Testis (tissue), 2 donors: ENCODE measurements at regions not wholly inside any gene's neighbourhood (a gene's known extent, or its start where the extent isn't known, plus 50 kb on each side); places are given as distances from the start of the nearest gene placed in this dataset.

Experiments used
- DNase-seq: peaks from one replicate; pipeline ENCODE4 v3.0.0-alpha.2; 2019
- H3K27ac ChIP-seq, 2 donors: fragments of 200-600 bp; sonication (generic); one replicate each; pipeline ENCODE4 v1.5.1; 2019
- H3K27me3 ChIP-seq: fragments of 200-600 bp; sonication (generic); one replicate; pipeline ENCODE4 v1.5.1; 2019
- H3K36me3 ChIP-seq: fragments of 200-600 bp; sonication (generic); one replicate; pipeline ENCODE4 v1.5.1; 2017; ENCODE audit warnings: low read depth; ENCODE audit errors: missing control alignments
- H3K4me1 ChIP-seq: fragments of 200-600 bp; sonication (generic); one replicate; pipeline ENCODE4 v1.5.1; 2019
- H3K4me3 ChIP-seq, 2 donors: fragments of 200-600 bp; sonication (generic); one replicate each; pipeline ENCODE4 v1.5.1; 2017 to 2019
- H3K9me3 ChIP-seq: fragments of 200-600 bp; sonication (generic); one replicate; pipeline ENCODE4 v1.5.1; 2017
- POLR2A ChIP-seq: fragments of 450-650 bp; IDR thresholded peaks from one replicate; pipeline ENCODE4 v1.6.1; 2017; ENCODE audit warnings: antibody characterized with exemption, mild to moderate bottlenecking, moderate library complexity
- WGBS, 2 donors: methylation state at CpG; one replicate each; pipeline ENCODE4 v1.1.5; 2018; 5-methylcytosine and 5-hydroxymethylcytosine counted together
- intact Hi-C: fragments of 100-400 bp; cut with DNase I; formaldehyde crosslinking; loops from one replicate; pipeline ENCODE4 v1.15.1; 2023; ENCODE audit warnings: low total_unique reads
- TF ChIP-seq, protein P1 (sequence below), 3 experiments: fragments of 450-650 bp in 2 of 3; fragments of 200-600 bp in 1 of 3; sonication (generic) in 1 of 3; IDR thresholded peaks; one replicate each; pipeline ENCODE4 v1.5.1; 2016 to 2019; ENCODE audit warnings: antibody characterized with exemption in 3 of 3, mild to moderate bottlenecking in 2 of 3, moderate library complexity in 1 of 3

DNA sequence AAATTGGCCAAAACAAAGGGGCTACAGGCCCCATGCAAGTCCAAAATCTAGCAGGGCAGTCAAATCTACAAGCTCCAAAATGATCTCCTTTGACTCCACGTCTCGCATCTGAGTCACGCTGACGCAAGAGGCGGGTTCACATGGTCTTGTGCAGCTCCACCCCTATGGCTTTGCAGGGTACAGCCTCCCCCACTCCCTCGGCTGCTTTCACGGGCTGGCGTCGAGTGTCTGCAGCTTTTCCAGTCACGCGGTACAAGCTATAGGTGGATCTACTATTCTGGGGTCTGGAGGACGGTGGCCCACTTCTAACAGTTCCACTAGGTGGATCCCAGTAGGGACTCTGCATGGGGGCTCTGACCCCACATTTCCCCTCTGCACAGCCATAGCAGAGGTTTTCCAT lies 99.2 kb upstream of the KCNIP4 start:
- no peaks in the 10 kb centered on the region for H3K4me1 ChIP-seq
- H3K9me3 ChIP-seq = no peaks in the 10 kb centered on the region
- 88 to 94% methylated on average over 6 to 12 of the region's 12 CpGs for WGBS, 2 donors
- no peaks in the 10 kb centered on the region for H3K36me3 ChIP-seq
- H3K4me3 ChIP-seq = no peak overlapping the region
- no peak overlapping the region for H3K27ac ChIP-seq
- TF ChIP-seq POLR2A = no peak
- TF ChIP-seq, protein P1, sequence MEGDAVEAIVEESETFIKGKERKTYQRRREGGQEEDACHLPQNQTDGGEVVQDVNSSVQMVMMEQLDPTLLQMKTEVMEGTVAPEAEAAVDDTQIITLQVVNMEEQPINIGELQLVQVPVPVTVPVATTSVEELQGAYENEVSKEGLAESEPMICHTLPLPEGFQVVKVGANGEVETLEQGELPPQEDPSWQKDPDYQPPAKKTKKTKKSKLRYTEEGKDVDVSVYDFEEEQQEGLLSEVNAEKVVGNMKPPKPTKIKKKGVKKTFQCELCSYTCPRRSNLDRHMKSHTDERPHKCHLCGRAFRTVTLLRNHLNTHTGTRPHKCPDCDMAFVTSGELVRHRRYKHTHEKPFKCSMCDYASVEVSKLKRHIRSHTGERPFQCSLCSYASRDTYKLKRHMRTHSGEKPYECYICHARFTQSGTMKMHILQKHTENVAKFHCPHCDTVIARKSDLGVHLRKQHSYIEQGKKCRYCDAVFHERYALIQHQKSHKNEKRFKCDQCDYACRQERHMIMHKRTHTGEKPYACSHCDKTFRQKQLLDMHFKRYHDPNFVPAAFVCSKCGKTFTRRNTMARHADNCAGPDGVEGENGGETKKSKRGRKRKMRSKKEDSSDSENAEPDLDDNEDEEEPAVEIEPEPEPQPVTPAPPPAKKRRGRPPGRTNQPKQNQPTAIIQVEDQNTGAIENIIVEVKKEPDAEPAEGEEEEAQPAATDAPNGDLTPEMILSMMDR (IDR thresholded peaks at IDR 0.05) = no peak
- H3K27me3 ChIP-seq = no peaks in the 10 kb centered on the region
- no peak for DNase-seq
- intact Hi-C loops = no loop called here

DNA sequence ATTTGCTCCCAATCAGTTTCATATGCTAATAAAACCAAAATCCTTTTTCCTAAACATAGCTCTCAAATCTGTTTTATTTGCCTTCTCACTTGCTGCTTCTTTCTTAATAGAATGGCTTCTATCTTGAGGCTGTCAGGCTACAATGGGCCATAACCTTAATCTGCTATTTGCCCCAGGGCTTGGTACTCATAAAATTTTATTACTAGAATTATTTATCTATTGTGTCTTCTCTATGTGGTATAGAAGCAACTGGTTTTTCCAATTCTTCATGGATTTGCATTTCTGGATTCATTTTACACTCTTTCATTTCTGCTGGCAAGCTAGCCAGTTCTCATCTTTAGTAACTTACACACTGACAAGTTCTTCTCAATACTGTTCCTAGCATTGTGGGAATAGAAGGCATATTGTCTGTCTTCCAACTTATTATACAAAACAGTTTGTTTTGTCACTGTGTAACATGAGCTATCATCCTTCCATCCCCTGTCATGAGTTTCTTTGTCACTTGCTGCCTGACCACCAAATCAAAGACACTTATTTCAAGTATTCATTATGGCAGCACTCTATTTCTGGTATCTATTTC lies 96.6 kb upstream of the KCNIP4 start:
- Histone ChIP-seq H3K9me3 (no peaks in the 10 kb centered on the region), H3K27ac (no peak overlapping the region), H3K36me3 (no peaks in the 10 kb centered on the region), H3K4me3 (no peak overlapping the region), H3K4me1 (no peaks in the 10 kb centered on the region), H3K27me3 (no peaks in the 10 kb centered on the region)
- TF ChIP-seq, protein P1 (IDR thresholded peaks at IDR 0.05) = no peak
- TF ChIP-seq POLR2A = no peak
- DNase-seq = no peak
- intact Hi-C loops = no loop called here

GRCh38 chr4:22031423-22031822 lies 82.9 kb upstream of the KCNIP4 start:
- no peaks in the 10 kb centered on the region for H3K27me3 ChIP-seq
- intact Hi-C loops = no loop called here
- H3K36me3 ChIP-seq = no peaks in the 10 kb centered on the region
- no peak overlapping the region for H3K27ac ChIP-seq
- H3K9me3 ChIP-seq = no peaks in the 10 kb centered on the region
- 71 to 89% methylated on average over 1 of the region's 1 CpG for WGBS, 2 donors
- H3K4me1 ChIP-seq = no peaks in the 10 kb centered on the region
- no peak for DNase-seq
- H3K4me3 ChIP-seq = no peak overlapping the region
- TF ChIP-seq, protein P1 (IDR thresholded peaks at IDR 0.05) = no peak
- no peak for TF ChIP-seq POLR2A

DNA sequence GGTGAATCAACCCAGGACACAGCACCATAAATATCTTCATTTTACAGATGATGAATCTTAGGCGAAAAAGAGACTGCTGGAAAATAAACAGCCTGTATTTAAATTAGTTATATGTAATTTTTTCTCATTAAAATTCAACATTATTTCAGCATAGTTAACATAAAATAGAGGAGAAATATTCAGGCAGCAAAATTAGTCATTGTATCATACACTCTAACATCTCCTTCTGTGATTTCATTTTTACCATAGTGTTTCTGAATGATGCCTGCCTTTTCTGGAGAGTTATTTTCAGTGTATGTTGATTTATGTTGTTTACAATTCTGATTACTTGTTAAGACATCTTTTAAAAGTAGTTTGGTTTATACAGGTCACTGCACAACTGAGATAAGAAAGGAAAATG lies 82.3 kb upstream of the KCNIP4 start:
- Histone ChIP-seq H3K4me3 (no peak overlapping the region), H3K27ac (no peak overlapping the region), H3K36me3 (no peaks in the 10 kb centered on the region), H3K4me1 (no peaks in the 10 kb centered on the region), H3K9me3 (no peaks in the 10 kb centered on the region), H3K27me3 (no peaks in the 10 kb centered on the region)
- no peak for TF ChIP-seq POLR2A
- TF ChIP-seq, protein P1 (IDR thresholded peaks at IDR 0.05) = no peak
- DNase-seq = no peak
- intact Hi-C loops = no loop called here
- 81 to 87% methylated on average over 1 of the region's 1 CpG for WGBS, 2 donors

- no peak for DNase-seq
- intact Hi-C loops = no loop called here
- Histone ChIP-seq H3K9me3 (no peaks in the 10 kb centered on the region), H3K36me3 (no peaks in the 10 kb centered on the region), H3K4me1 (no peaks in the 10 kb centered on the region), H3K27me3 (no peaks in the 10 kb centered on the region), H3K4me3 (no peak overlapping the region), H3K27ac (no peak overlapping the region)
- WGBS, 2 donors = 78 to 80% methylated on average over 5 of the region's 5 CpGs
- no peak for TF ChIP-seq POLR2A
- TF ChIP-seq, protein P1 (IDR thresholded peaks at IDR 0.05) = no peak
Measured at GRCh38 chr4:22030307-22030706, 81.7 kb upstream of the KCNIP4 start.
